ENCODE measurements at regions not wholly inside any gene's neighbourhood (a gene's known extent, or its start where the extent isn't known, plus 50 kb on each side); places are given as distances from the start of the nearest gene placed in this dataset.

DNA sequence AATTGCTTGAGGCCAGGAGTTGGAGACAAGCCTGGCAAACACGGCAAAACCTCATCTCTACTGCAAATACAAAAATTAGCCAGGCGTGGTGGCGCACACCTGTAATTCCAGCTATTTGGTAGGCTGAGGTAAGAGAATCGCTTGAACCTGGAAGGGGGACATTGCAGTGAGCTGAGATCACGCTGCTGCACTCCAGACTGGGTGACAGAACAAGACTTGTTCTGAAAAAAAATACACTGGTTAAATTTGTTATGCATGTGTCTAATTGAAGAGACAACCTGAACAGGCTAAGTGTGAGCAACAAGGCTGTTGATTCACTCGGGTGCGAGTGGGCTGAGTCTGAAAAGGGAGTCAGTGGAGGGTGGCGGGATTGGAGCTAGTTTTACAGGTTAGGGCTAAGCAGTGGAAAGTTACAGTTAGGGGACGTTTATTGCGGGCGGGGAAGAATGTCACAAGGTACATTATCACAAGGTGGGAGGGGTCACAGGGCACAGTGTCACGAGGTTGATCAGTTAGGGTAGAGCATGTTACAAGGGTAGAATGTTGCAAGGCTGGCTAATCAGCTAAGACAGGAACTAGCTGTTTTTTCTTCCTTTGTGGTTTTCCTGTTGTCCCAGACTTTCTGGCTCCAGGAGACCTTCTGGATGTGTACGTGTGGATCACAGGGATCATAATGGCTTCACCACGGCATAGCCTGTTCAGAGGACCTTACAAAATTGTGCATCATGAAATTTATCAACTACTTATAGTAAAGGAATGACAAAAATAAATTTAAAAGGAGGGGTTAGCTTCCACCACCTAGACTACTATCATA is 115.8 kb downstream of the NAA11 start:
- peak; percentile 34 for DNase-seq (ENCODE audit: low read depth)
- TF ChIP-seq, protein P1, sequence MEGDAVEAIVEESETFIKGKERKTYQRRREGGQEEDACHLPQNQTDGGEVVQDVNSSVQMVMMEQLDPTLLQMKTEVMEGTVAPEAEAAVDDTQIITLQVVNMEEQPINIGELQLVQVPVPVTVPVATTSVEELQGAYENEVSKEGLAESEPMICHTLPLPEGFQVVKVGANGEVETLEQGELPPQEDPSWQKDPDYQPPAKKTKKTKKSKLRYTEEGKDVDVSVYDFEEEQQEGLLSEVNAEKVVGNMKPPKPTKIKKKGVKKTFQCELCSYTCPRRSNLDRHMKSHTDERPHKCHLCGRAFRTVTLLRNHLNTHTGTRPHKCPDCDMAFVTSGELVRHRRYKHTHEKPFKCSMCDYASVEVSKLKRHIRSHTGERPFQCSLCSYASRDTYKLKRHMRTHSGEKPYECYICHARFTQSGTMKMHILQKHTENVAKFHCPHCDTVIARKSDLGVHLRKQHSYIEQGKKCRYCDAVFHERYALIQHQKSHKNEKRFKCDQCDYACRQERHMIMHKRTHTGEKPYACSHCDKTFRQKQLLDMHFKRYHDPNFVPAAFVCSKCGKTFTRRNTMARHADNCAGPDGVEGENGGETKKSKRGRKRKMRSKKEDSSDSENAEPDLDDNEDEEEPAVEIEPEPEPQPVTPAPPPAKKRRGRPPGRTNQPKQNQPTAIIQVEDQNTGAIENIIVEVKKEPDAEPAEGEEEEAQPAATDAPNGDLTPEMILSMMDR (IDR thresholded peaks at IDR 0.05; ENCODE audit: insufficient read depth, low read depth, low read length): no peak
- H3K4me3 ChIP-seq (ENCODE audit: low read depth, low read length): no peak overlapping the region

DNA sequence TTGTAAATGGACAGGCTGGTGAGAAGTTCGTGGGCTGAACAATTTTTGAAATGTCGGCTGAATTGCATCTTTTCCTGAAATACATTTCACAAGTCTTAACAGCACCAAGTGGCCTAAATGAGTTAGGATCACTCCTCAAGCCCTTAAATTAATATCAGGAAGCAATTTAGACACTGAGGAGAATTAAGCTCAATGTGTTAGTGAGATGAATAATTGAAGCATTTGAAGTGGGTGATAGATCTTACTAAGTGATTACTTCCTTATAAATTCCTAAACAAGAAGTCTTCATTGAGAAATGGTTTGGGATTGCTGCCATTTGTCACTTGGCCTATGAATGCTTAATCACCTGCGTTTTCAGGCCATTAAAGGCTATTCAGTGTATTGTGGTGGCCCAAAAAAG is 116.8 kb downstream of the NAA11 start:
- no peak for DNase-seq (ENCODE audit: low read depth)
- no peak overlapping the region for H3K4me3 ChIP-seq (ENCODE audit: low read depth, low read length)
- TF ChIP-seq, protein P1 (IDR thresholded peaks at IDR 0.05; ENCODE audit: insufficient read depth, low read depth, low read length): no peak

DNA sequence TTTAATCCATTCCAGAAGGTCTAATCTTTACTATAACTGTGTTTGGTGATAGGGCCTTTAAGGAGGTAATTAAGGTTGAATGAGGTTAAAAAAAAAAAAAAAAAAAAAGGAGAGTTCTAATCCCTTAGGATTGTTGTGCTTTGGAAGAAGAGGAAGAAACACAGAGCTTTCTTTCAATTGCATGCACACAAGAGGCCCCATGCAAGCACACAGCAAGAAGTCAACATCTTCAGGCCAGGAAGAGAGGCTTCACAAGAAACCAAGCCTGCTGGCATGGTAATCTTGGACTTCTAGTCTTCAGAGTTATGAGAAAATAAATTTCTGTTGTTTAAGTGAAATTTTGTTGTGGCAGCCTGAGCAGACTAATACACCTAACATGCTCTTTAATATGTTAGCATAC is 118.6 kb downstream of the NAA11 start:
- TF ChIP-seq, protein P1 (IDR thresholded peaks at IDR 0.05; ENCODE audit: insufficient read depth, low read depth, low read length): no peak
- H3K4me3 ChIP-seq (ENCODE audit: low read depth, low read length): no peak overlapping the region
- DNase-seq (ENCODE audit: low read depth): no peak

DNA sequence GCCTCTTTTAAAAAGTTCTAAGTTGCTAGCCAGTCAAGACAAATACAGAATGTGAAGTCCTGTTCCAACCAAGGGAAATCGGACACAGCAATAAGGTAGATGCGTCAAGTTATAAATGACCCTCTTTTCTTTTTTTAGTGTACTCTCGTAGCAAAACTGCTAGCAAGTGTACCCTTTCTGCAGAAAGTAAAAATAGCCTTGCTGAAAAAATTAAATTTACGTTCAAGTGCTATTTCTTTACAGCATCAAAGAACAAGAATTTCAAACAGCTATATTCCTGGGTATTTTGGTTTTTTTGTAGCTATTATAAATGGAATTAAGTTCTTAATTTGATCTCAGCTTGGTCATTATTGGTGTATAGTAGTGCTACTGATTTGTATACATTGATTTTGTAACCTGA is 119.2 kb downstream of the NAA11 start:
- no peak overlapping the region for H3K4me3 ChIP-seq (ENCODE audit: low read depth, low read length)
- TF ChIP-seq, protein P1 (IDR thresholded peaks at IDR 0.05; ENCODE audit: insufficient read depth, low read depth, low read length): no peak
- DNase-seq (ENCODE audit: low read depth): no peak

DNA sequence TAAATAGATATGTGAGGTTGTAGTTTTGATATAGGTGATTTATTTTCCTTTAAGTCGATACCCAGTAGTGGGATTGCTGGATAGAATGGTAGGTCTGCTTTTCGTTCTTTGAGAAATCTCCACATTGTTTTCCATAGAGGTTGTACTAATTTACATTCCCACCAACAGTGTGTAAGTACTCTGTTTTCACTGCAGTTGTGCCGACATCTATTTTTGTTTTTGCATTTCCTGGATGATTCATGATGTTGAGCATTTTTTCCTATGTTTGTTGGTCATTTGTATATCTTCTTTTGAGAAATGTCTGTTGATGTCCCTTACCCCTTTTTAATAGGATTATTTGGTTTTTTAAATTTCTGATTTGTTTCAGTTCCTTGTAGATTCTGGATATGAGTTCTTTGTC is 120.7 kb downstream of the NAA11 start:
- H3K4me3 ChIP-seq (ENCODE audit: low read depth, low read length): no peak overlapping the region
- peak; percentile 20 for DNase-seq (ENCODE audit: low read depth)
- TF ChIP-seq, protein P1 (IDR thresholded peaks at IDR 0.05; ENCODE audit: insufficient read depth, low read depth, low read length): no peak

DNA sequence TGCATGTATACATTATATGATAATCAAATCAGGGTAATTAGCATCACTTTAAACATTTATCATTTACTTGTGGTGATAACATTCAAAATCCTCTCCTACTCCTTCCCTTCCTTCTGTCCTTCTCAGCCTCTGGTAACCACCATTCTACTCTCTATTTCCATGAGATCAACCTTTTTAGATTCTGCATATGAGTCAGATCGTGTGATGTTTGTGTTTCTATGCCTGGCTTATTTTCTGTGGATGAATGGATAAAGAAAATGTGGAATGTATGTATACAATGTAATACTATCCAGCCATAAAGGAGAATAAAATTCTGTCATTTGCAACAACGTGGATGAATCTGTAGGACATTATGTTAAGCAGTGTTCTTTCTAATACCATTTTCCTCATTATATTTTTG is 123.9 kb downstream of the NAA11 start:
- TF ChIP-seq, protein P1 (IDR thresholded peaks at IDR 0.05; ENCODE audit: insufficient read depth, low read depth, low read length): no peak
- H3K4me3 ChIP-seq (ENCODE audit: low read depth, low read length): no peak overlapping the region
- DNase-seq (ENCODE audit: low read depth): no peak

DNA sequence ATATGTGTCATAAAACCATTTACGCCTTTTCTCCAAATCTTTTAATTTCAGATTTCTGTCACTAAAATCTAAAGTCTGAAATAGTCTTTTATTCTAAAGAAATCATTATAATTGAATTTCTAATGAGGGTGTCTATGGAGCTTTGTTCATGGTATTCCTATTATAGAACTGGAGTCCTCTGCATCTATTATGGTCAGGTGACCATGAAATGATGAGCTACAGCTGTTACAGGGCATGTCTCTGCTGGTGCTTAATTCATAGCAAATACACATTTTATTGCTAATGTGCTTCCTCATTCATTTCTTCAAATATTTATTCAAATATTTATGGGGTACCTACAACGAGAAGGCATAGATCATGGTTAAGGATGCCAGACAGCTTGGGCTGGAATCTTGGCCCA is 126.1 kb downstream of the NAA11 start:
- TF ChIP-seq, protein P1 (IDR thresholded peaks at IDR 0.05; ENCODE audit: insufficient read depth, low read depth, low read length): no peak
- no peak for DNase-seq (ENCODE audit: low read depth)
- H3K4me3 ChIP-seq (ENCODE audit: low read depth, low read length): no peak overlapping the region

All from fibroblast of villous mesenchyme (primary cell).